CD4-positive, alpha-beta T cell treated with Interferon alpha-2 for 1 hour (primary cell): ENCODE measurements at regions not wholly inside any gene's neighbourhood (a gene's known extent, or its start where the extent isn't known, plus 50 kb on each side); places are given as distances from the start of the nearest gene placed in this dataset.
"Not testable (repeated sequence)": the region's sequence is repeated elsewhere in the genome, so short reads cannot be mapped to it uniquely, and the experiment has no call there.

Source experiments
- DNase-seq, 2 donors: peaks; one replicate each; pipeline ENCODE4 v3.0.0-alpha.2; 2020 to 2022

GRCh38 chr16:55044201-55044975 lies 113.7 kb downstream of the IRX5 start:
- DNase-seq: no peak

- no peak for DNase-seq
These were observed 114.7 kb downstream of the IRX5 start for GRCh38 chr16:55045329-55045728.

GRCh38 chr16:55045756-55046460 lies 115.2 kb downstream of the IRX5 start:
- DNase-seq: no peak

- no peak for DNase-seq
These were observed 115.8 kb downstream of the IRX5 start for GRCh38 chr16:55046513-55046912.

- no peak for DNase-seq
These were observed 116.3 kb downstream of the IRX5 start for GRCh38 chr16:55046916-55047315.

GRCh38 chr16:55047331-55047730 lies 116.7 kb downstream of the IRX5 start:
- no peak for DNase-seq

- DNase-seq: no peak
These were observed 117.3 kb downstream of the IRX5 start for GRCh38 chr16:55047903-55048497.

- no peak for DNase-seq
These were observed 118.1 kb downstream of the IRX5 start for GRCh38 chr16:55048745-55049144.

- DNase-seq: no peak
These were observed 121.1 kb downstream of the IRX5 start for GRCh38 chr16:55051571-55052347.

- DNase-seq: no peak
These were observed 121.7 kb downstream of the IRX5 start for GRCh38 chr16:55052348-55052734.

GRCh38 chr16:55052741-55053415 lies 122.2 kb downstream of the IRX5 start:
- no peak for DNase-seq

- DNase-seq: no peak
These were observed 124.6 kb downstream of the IRX5 start for GRCh38 chr16:55055262-55055661.

GRCh38 chr16:55056585-55057401 lies 126.1 kb downstream of the IRX5 start:
- no peak for DNase-seq

GRCh38 chr16:55057866-55058265 lies 127.2 kb downstream of the IRX5 start:
- no peak for DNase-seq

- DNase-seq: no peak
These were observed 127.9 kb downstream of the IRX5 start for GRCh38 chr16:55058576-55058975.

GRCh38 chr16:55059146-55059545 lies 128.5 kb downstream of the IRX5 start:
- DNase-seq: no peak

- DNase-seq: no peak
These were observed 130.5 kb downstream of the IRX5 start for GRCh38 chr16:55061126-55061525.

GRCh38 chr16:55062442-55062841 lies 131.8 kb downstream of the IRX5 start:
- no peak for DNase-seq

- DNase-seq: no peak
These were observed 142.3 kb downstream of the IRX5 start for GRCh38 chr16:55072976-55073375.

- DNase-seq: no peak
These were observed 143.2 kb downstream of the IRX5 start for GRCh38 chr16:55073830-55074229.

GRCh38 chr16:55075208-55075607 lies 144.5 kb downstream of the IRX5 start:
- DNase-seq: not testable (repeated sequence)

- no peak for DNase-seq
These were observed 145.4 kb downstream of the IRX5 start for GRCh38 chr16:55076053-55076452.
